GM23338 (cell line): ENCODE measurements at regions not wholly inside any gene's neighbourhood (a gene's known extent, or its start where the extent isn't known, plus 50 kb on each side); places are given as distances from the start of the nearest gene placed in this dataset.

Experiments used
- ATAC-seq: fragments of 200-7000 bp; cut with Tn5 transposase; 3 replicates; pipeline ENCODE4 v1.9.1; 2020
- DNase-seq: peaks from one replicate; pipeline ENCODE4 v3.0.0-alpha.2; 2015; ENCODE audit warnings: low spot score
- H2AFZ ChIP-seq: fragments of 200-600 bp; sonication (generic); 2 replicates; pipeline ENCODE4 v1.8.0; 2016; ENCODE audit warnings: antibody characterized with exemption, mild to moderate bottlenecking, moderate library complexity
- H3F3A ChIP-seq: fragments of 200-600 bp; sonication (generic); replicated peaks from 2 replicates; pipeline ENCODE4 v1.8.0; 2017; ENCODE audit warnings: antibody characterized with exemption, mixed run types, low read depth
- H3K27ac ChIP-seq: fragments of 200-600 bp; sonication (generic); 2 replicates; pipeline ENCODE4 v1.6.1; 2016; ENCODE audit warnings: low read depth
- H3K27me3 ChIP-seq: fragments of 200-600 bp; sonication (generic); 2 replicates; pipeline ENCODE4 v1.8.0; 2016; ENCODE audit warnings: mild to moderate bottlenecking, mixed run types, moderate library complexity; ENCODE audit not compliant: insufficient read depth
- H3K36me3 ChIP-seq: fragments of 200-600 bp; sonication (generic); 2 replicates; pipeline ENCODE4 v1.8.0; 2016; ENCODE audit warnings: mild to moderate bottlenecking; ENCODE audit not compliant: insufficient read depth
- H3K4me1 ChIP-seq: fragments of 200-600 bp; sonication (generic); 2 replicates; pipeline ENCODE4 v1.8.0; 2016; ENCODE audit warnings: mild to moderate bottlenecking, moderate library complexity; ENCODE audit not compliant: insufficient read depth
- H3K4me2 ChIP-seq: fragments of 200-600 bp; sonication (generic); 2 replicates; pipeline ENCODE4 v1.7.1; 2017; ENCODE audit warnings: mixed run types
- H3K4me3 ChIP-seq: fragments of 200-600 bp; sonication (generic); 2 replicates; pipeline ENCODE4 v1.6.1; 2016; ENCODE audit warnings: mixed run types
- H3K79me2 ChIP-seq: fragments of 200-600 bp; sonication (generic); replicated peaks from 2 replicates; pipeline ENCODE4 v1.8.0; 2017; ENCODE audit warnings: mild to moderate bottlenecking; ENCODE audit not compliant: insufficient read depth
- H3K9me2 ChIP-seq: fragments of 200-600 bp; sonication (generic); 2 replicates; pipeline ENCODE4 v1.8.0; 2017; ENCODE audit not compliant: insufficient read depth
- H4K20me1 ChIP-seq: fragments of 200-600 bp; sonication (generic); replicated peaks from 2 replicates; pipeline ENCODE4 v1.8.0; 2017; ENCODE audit warnings: mild to moderate bottlenecking; ENCODE audit not compliant: insufficient read depth
- H3K27ac Mint-ChIP-seq: 2 replicates; pipeline ENCODE4 v1.8.0; 2020; ENCODE audit warnings: inconsistent platforms, mild to moderate bottlenecking, moderate library complexity, mixed read lengths
- H3K27me3 Mint-ChIP-seq: 3 replicates; pipeline ENCODE4 v1.8.0; 2022; ENCODE audit warnings: low read depth, mild to moderate bottlenecking, moderate library complexity, mixed read lengths, inconsistent platforms; ENCODE audit not compliant: insufficient read depth, poor library complexity
- H3K36me3 Mint-ChIP-seq: 3 replicates; pipeline ENCODE4 v1.8.0; 2021; ENCODE audit warnings: low read depth, mild to moderate bottlenecking, inconsistent platforms, moderate library complexity, mixed read lengths
- H3K4me1 Mint-ChIP-seq: 3 replicates; pipeline ENCODE4 v1.8.0; 2020; ENCODE audit warnings: mild to moderate bottlenecking, inconsistent platforms, mixed read lengths
- H3K4me3 Mint-ChIP-seq: 3 replicates; pipeline ENCODE4 v1.8.0; 2021; ENCODE audit warnings: moderate library complexity, mild to moderate bottlenecking, inconsistent platforms, mixed read lengths
- H3K9me3 Mint-ChIP-seq: 3 replicates; pipeline ENCODE4 v1.8.0; 2020; ENCODE audit warnings: moderate library complexity, mild to moderate bottlenecking, inconsistent platforms, mixed read lengths
- JUNB ChIP-seq: IDR thresholded peaks from one replicate; pipeline ENCODE4 v1.6.1; 2016; ENCODE audit warnings: antibody characterized with exemption; ENCODE audit not compliant: unreplicated experiment
- POLR2AphosphoS5 ChIP-seq: IDR thresholded peaks from 2 replicates; pipeline ENCODE4 v1.6.1; 2016; ENCODE audit warnings: antibody characterized with exemption, low read depth
- TF ChIP-seq, protein P1 (sequence below), 2 experiments: fragments of 200-600 bp in 1 of 2; sonication (generic) in 1 of 2; conservative IDR thresholded peaks; 2 replicates each; pipeline versions ENCODE4 v1.5.1 to v1.6.1; 2016 to 2017; ENCODE audit warnings: antibody characterized with exemption in 2 of 2, low read depth in 2 of 2, mild to moderate bottlenecking in 2 of 2, moderate library complexity in 1 of 2
- TF ChIP-seq, protein P2 (sequence below): IDR thresholded peaks from 2 replicates; pipeline ENCODE4 v1.6.1; 2016; ENCODE audit warnings: antibody characterized with exemption
- TF ChIP-seq, protein P3 (sequence below): fragments of 250-450 bp; sonication (Bioruptor Pico); IDR thresholded peaks from 2 replicates; pipeline ENCODE4 v1.5.0; 2020; ENCODE audit warnings: mild to moderate bottlenecking, moderate library complexity

DNA sequence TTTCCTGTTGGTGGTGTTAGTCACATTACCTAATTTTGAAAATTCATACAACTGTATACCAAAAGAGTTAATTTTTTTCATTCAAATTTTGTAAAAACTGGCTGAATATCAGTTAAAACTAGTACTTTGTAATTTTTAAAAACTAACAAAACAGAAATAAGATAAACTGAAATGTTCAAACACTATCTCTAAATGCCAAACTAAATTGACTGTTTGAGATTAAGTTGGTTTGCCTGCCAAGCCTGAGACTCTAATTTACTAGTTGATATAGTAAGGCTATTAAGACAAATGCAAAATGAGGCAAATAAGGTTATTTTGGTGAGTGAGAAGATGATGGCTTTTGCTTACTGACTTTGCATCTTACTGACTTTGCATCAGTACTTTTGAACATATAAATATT, 1134.9 kb upstream of the LRRN3 start:
- H3K4me2 ChIP-seq = no peak overlapping the region
- peaks cover 10% of the 10 kb centered on the region; the same call in 2 of the 3 replicates for H3K4me1 Mint-ChIP-seq
- peaks cover 29% of the 10 kb centered on the region for H3K9me2 ChIP-seq
- H3K27ac ChIP-seq = no peak overlapping the region
- H3K4me3 Mint-ChIP-seq = no peak overlapping the region
- no peaks in the 10 kb centered on the region for H3K27me3 ChIP-seq
- DNase-seq (no peak), ATAC-seq (no peak)
- no peaks in the 10 kb centered on the region; the same call in 1 of the 2 replicates for H3K36me3 ChIP-seq
- H2AFZ ChIP-seq = no peak overlapping the region
- peaks cover 13% of the 10 kb centered on the region; the same call in 1 of the 2 replicates for H3K4me1 ChIP-seq
- no peaks in the 10 kb centered on the region for H4K20me1 ChIP-seq
- H3K27ac Mint-ChIP-seq = no peak overlapping the region
- no peaks in the 10 kb centered on the region for H3K9me3 Mint-ChIP-seq
- 0 out of 3 replicates have a peak, but pooled peaks cover 4% of the 10 kb centered on the region for H3K36me3 Mint-ChIP-seq
- H3F3A ChIP-seq = no peaks in the 10 kb centered on the region
- no peaks in the 10 kb centered on the region for H3K79me2 ChIP-seq
- TF ChIP-seq, protein P1, sequence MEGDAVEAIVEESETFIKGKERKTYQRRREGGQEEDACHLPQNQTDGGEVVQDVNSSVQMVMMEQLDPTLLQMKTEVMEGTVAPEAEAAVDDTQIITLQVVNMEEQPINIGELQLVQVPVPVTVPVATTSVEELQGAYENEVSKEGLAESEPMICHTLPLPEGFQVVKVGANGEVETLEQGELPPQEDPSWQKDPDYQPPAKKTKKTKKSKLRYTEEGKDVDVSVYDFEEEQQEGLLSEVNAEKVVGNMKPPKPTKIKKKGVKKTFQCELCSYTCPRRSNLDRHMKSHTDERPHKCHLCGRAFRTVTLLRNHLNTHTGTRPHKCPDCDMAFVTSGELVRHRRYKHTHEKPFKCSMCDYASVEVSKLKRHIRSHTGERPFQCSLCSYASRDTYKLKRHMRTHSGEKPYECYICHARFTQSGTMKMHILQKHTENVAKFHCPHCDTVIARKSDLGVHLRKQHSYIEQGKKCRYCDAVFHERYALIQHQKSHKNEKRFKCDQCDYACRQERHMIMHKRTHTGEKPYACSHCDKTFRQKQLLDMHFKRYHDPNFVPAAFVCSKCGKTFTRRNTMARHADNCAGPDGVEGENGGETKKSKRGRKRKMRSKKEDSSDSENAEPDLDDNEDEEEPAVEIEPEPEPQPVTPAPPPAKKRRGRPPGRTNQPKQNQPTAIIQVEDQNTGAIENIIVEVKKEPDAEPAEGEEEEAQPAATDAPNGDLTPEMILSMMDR (conservative IDR thresholded peaks at IDR 0.05; ENCODE audit: low read depth in 2 of 2) = no peak
- TF ChIP-seq POLR2AphosphoS5 = no peak
- no peak overlapping the region for H3K4me3 ChIP-seq
- no peaks in the 10 kb centered on the region for H3K27me3 Mint-ChIP-seq

DNA sequence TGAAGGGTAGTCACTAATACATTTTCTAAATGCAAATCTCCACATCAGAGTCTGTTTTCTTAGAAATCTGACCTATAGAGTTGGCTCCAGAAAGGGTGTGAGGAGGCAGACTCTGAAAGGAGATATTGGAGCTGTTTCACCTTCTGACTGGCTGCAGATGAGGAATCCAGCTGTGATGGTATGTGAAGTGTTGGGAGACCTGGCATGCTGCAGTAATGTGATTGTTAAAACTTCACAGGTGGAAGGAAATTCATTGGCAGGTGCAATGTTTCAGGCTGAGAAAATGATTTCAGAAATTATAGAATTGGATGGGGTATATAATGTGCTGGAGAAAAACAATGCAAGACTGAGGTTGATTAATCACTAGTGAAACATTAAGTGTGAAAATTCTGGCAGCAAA, 1134.0 kb upstream of the LRRN3 start:
- no peak overlapping the region for H3K4me3 Mint-ChIP-seq
- H3K4me1 Mint-ChIP-seq = peaks cover 10% of the 10 kb centered on the region; the same call in 2 of the 3 replicates
- Histone ChIP-seq H3K9me2 (peaks cover 31% of the 10 kb centered on the region), H4K20me1 (no peaks in the 10 kb centered on the region), H3F3A (no peaks in the 10 kb centered on the region), H3K36me3 (no peaks in the 10 kb centered on the region; the same call in 1 of the 2 replicates), H2AFZ (no peak overlapping the region), H3K27me3 (no peaks in the 10 kb centered on the region), H3K27ac (no peak overlapping the region), H3K4me1 (peaks cover 13% of the 10 kb centered on the region; the same call in 1 of the 2 replicates), H3K4me3 (no peak overlapping the region), H3K4me2 (no peak overlapping the region), H3K79me2 (no peaks in the 10 kb centered on the region)
- no peaks in the 10 kb centered on the region for H3K9me3 Mint-ChIP-seq
- TF ChIP-seq, protein P2, sequence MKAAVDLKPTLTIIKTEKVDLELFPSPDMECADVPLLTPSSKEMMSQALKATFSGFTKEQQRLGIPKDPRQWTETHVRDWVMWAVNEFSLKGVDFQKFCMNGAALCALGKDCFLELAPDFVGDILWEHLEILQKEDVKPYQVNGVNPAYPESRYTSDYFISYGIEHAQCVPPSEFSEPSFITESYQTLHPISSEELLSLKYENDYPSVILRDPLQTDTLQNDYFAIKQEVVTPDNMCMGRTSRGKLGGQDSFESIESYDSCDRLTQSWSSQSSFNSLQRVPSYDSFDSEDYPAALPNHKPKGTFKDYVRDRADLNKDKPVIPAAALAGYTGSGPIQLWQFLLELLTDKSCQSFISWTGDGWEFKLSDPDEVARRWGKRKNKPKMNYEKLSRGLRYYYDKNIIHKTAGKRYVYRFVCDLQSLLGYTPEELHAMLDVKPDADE = no peak
- TF ChIP-seq JUNB = no peak
- TF ChIP-seq, protein P3, sequence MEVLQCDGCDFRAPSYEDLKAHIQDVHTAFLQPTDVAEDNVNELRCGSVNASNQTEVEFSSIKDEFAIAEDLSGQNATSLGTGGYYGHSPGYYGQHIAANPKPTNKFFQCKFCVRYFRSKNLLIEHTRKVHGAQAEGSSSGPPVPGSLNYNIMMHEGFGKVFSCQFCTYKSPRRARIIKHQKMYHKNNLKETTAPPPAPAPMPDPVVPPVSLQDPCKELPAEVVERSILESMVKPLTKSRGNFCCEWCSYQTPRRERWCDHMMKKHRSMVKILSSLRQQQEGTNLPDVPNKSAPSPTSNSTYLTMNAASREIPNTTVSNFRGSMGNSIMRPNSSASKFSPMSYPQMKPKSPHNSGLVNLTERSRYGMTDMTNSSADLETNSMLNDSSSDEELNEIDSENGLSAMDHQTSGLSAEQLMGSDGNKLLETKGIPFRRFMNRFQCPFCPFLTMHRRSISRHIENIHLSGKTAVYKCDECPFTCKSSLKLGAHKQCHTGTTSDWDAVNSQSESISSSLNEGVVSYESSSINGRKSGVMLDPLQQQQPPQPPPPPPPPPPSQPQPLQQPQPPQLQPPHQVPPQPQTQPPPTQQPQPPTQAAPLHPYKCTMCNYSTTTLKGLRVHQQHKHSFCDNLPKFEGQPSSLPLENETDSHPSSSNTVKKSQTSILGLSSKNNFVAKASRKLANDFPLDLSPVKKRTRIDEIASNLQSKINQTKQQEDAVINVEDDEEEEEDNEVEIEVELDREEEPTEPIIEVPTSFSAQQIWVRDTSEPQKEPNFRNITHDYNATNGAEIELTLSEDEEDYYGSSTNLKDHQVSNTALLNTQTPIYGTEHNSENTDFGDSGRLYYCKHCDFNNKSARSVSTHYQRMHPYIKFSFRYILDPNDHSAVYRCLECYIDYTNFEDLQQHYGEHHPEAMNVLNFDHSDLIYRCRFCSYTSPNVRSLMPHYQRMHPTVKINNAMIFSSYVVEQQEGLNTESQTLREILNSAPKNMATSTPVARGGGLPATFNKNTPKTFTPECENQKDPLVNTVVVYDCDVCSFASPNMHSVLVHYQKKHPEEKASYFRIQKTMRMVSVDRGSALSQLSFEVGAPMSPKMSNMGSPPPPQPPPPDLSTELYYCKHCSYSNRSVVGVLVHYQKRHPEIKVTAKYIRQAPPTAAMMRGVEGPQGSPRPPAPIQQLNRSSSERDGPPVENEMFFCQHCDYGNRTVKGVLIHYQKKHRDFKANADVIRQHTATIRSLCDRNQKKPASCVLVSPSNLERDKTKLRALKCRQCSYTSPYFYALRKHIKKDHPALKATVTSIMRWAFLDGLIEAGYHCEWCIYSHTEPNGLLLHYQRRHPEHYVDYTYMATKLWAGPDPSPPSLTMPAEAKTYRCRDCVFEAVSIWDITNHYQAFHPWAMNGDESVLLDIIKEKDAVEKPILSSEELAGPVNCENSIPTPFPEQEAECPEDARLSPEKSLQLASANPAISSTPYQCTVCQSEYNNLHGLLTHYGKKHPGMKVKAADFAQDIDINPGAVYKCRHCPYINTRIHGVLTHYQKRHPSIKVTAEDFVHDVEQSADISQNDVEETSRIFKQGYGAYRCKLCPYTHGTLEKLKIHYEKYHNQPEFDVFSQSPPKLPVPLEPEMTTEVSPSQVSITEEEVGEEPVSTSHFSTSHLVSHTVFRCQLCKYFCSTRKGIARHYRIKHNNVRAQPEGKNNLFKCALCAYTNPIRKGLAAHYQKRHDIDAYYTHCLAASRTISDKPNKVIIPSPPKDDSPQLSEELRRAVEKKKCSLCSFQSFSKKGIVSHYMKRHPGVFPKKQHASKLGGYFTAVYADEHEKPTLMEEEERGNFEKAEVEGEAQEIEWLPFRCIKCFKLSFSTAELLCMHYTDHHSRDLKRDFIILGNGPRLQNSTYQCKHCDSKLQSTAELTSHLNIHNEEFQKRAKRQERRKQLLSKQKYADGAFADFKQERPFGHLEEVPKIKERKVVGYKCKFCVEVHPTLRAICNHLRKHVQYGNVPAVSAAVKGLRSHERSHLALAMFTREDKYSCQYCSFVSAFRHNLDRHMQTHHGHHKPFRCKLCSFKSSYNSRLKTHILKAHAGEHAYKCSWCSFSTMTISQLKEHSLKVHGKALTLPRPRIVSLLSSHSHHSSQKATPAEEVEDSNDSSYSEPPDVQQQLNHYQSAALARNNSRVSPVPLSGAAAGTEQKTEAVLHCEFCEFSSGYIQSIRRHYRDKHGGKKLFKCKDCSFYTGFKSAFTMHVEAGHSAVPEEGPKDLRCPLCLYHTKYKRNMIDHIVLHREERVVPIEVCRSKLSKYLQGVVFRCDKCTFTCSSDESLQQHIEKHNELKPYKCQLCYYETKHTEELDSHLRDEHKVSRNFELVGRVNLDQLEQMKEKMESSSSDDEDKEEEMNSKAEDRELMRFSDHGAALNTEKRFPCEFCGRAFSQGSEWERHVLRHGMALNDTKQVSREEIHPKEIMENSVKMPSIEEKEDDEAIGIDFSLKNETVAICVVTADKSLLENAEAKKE (CRISPR knock-in tag) = peak; percentile 67; the same call in 1 of the 2 replicates
- H3K27me3 Mint-ChIP-seq = no peaks in the 10 kb centered on the region
- H3K27ac Mint-ChIP-seq = no peak overlapping the region
- 0 out of 3 replicates have a peak, but pooled peaks cover 4% of the 10 kb centered on the region for H3K36me3 Mint-ChIP-seq
- DNase-seq = peak; percentile 45
- peak; percentile 76 for ATAC-seq
